Muscle of arm (tissue), 1 donor: ENCODE measurements at regions not wholly inside any gene's neighbourhood (a gene's known extent, or its start where the extent isn't known, plus 50 kb on each side); places are given as distances from the start of the nearest gene placed in this dataset.
"Not testable (repeated sequence)": the region's sequence is repeated elsewhere in the genome, so short reads cannot be mapped to it uniquely, and the experiment has no call there.

Source experiments
- DNase-seq: peaks from one replicate; pipeline ENCODE4 v3.0.0-alpha.2; 2013

DNA sequence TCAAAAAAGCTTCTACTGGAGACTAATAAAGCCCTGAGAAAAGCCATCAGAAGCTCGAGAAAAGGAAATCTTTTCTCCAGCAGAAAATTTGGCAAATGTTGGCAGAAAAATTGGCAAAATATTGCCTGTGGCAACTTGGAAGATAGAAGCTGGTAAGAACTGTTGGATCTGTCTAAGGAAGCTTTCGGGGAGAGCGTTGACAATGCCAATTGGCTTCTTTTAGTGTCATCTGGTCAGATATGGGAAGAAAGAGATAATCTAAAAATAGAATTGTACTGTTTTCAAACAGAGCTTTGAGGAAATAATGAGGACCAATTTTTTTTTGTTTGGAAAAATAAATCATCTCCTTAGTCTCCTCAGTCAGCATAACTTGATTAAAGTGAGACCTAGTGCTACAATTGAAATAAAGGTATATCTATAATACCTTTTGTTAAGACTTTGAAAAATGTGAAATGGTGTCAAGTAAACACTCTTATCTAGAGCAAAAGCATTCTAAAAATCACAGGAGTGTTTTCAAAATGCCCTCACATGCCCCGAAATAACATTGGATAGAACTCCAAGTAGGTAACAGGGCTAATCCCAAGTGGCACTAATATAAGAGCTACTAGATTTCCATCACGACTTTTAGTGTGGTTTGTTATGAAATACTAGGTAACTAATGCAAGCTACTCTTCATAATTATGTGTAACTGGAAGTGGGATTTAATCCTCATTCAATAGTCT is 882.2 kb upstream of the B3GALT2 start:
- DNase-seq, result no peak

DNA sequence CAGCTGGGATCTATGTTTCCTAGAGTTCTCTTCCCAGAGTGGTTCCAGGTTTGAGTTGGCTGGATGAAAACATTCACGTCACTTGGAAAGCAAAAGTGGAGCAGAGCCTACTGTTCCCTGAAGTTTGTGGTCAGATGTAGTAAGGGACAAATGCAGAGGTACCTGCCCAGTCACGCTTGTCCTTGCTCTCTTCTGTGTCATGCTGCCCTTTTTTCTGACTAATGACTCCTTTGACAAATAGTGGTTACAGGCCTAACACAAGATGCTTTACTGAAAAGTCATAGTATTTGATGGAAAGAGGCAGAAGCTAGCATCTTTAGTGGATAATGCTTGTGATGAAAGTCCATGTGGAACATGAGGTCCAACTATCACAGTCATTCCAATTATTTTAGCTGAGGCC is 881.4 kb upstream of the B3GALT2 start:
- DNase-seq, result no peak

DNA sequence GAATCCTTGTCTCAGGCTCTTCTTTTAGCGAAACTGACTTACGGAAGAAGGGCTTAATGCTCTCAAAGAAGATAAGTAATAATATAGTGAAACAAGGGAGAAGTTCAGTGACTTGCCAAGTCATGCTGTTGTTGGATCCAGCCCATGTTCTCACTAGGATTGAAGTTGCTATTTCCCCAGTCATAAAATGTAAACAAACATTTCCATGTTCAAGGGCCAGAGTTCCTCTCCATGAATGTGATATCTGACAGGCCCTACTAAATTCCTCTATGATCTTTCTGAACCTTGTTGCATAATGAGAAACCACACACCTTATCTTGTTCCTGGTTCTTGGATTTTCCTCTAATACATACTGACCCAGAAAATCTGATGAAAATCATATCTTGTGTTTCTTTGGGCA is 876.5 kb upstream of the B3GALT2 start:
- no peak for DNase-seq

DNA sequence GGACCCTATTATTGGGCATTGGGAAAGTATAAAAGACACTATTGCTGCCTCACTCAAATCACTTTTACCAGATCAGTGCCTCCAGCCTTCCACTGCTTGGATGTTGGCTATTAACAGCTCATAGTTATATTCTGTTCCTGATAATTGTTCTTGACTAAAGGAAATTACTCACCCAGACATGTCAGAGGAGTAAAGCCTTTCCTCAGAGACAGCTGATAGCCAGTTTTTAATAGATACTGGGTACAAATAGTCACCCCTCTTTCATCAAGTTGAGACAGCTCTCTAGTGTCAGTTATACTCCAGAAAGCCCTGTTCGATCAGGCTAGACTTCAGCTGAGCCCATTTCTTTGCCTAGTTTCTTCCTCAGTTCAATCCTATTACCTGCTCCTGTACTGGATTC is 876.1 kb upstream of the B3GALT2 start:
- DNase-seq, result no peak

DNA sequence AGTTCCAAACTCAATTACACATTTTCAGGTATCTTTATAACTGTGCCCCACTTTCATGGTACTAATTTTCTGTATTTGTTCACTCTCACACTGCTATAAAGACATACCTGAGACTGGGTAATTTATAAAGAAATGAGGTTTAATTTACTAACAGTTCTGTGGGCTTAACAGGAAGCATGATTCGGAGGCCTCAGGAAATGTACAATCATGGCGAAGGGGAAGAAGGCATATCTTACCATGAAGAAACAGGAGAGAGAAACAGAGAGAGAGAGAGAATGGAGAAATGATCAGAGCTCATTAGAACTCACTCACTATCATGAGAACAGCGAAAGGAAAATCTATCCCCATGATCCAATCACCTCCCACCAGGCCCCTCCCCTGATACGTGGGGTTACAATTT is 874.1 kb upstream of the B3GALT2 start:
- DNase-seq, result no peak

DNA sequence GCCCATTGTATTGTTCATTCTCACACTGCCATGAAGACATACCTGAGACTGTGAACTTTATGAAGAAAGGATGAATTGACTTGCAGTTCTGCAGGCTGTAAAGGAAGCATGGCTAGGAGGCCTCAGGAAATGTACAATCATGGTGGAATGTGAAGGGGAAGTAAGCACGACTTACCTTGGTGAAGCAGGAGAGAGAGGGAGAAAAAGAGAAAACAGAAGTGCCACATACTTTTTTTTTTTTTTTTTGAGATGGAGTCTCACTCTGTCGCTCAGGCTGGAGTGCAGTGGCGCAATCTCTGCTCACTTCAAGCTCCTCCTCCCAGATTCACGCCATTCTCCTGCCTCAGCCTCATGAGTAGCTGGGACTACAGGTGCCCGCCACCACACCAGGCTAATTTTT is 871.9 kb upstream of the B3GALT2 start:
- DNase-seq, result not testable (repeated sequence)

DNA sequence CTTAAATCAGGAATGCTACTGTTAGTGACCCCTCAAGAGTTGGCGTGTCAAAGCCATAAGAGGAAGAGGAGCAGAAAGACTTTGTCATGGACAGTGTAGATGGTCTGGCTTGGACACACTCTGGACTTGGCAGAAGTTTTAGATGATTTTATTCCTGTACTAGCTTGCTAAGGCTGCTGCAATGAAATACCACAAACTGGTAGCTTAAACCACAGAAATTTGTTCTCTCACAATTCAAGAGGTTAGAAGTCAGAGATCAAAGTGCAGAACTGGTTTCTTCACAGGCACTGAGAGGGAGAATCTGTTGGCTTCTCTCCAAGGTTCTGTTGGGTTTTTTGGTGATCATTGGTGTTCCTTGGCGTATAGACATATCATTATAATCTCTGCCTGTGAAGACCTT is 869.8 kb upstream of the B3GALT2 start:
- no peak for DNase-seq

DNA sequence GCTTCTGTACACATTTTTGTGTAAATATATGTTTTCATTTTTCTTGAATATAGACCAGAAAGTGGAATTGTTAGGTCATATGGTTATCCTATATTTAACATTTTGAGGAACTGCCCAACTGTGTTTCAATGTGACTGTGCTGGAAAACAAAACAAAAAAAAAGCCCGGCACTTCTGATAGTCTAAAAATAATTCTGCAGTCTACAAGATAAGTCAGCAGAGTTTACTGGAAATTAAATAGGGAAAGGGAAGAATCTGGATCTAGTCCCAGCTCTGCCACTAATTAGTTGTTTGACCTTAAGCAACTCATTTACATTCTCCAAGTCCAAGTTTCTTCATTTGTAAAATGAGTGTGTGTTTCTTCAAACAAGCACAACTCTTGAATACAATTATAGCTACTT is 869.1 kb upstream of the B3GALT2 start:
- DNase-seq, result no peak

DNA sequence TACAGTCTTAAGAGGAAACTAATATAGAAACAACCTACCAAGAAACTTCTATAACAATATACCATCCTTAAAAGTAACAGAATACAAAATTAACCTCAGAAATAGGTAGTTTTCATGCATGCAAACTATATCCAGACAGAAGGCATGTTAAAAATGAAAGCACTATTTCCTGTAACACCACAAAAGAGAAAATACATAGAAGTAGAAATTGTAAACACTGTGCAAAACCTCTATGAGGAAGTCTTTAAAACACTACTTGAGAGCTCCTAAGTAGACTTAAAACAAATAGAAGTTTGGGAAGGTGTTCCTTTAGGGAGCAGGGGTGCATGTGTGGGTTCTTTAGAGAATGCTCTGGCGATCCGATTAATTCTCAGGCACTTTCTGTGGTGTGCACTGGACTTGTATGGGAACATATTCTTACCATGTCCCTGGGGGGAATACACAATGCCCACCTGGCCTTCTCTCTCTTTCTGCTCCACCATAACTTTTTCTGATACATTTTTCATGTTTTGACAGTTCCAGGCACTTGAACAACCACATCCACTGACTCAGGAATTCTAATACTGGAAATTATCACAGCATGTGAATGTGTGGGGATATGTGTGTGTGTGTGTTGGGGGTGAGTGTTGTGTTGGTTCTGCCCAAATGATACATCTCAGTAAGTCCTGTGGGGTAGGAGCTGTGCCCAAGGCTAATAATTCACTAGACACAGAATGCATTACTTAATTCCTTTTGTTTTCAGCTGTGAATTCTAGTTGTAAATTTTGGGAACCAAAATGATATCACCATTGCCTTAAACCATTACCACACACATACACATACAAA is 866.3 kb upstream of the B3GALT2 start:
- DNase-seq, result no peak

DNA sequence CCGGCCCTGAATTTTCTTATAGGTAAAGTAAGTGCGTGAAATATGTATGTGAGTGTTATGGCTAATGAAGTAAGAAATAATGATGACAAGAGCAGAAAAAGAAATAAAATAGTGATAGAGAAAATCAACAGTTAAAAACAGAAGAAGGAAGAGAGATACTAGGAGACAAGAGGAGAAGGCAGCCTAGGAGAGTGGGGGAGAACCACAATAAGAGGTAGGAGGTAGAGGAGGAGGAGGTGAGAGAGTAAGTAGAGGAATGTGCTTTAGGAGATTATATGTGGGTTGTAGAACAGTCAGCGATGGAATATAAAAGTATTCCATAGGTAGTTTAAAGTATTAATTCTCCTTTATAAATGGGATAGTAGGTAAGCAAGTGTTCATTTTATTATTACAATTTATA is 861.5 kb upstream of the B3GALT2 start:
- no peak for DNase-seq

DNA sequence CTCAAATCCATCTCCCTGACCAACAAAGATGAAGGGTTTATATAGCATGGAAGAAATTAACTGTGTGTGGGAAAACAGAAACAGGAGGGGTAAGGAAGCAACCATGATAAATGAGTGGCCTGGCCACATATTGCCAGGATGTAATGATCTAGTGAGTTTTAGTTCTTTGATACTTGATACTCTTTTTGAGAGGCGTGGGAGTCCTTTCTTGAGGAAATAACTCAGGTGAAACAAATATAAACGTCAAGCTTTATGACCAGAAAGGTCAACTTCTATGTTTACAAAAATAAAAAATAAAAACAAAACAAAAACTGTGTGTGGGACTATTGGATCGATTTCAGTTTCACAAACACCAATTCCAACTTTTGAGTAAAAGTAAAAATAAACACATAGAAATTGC is 860.8 kb upstream of the B3GALT2 start:
- DNase-seq, result no peak

DNA sequence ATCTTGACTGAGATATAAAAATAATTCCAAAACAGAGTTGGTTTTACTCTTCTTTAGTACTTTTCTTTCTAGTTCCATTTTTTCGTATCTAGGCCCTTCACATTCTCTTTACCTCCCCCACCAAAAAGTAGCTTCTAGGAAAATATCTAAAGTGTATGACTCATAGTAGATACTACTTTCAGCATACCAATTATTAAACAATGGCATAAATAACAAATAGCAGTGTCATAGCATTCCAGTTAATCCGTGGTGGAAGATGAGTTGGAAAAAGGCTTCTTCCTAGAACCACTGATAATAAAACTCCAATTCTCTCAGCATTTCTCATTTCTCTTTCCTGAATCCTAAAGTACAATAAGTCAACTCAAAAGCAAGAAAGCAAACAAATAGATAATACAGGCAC is 859.0 kb upstream of the B3GALT2 start:
- DNase-seq, result no peak

DNA sequence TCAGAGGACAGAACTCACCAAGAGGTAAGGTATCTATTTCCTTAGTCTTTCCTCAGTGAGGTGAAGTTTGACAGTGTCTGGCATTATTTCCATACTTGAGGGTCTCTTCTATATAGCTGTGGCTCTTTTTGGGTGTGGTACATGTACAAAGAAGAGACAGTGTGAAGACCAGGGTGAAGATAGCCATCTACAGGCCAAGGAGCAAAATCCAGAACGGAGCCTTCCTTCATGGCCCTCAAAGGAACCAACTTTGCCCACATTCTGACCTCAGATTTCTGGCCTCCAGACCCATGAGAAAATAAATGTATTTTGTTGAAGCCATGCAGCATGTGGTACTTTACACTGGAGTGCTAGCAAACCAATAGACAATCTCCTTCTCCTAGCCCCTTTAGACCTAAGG is 858.5 kb upstream of the B3GALT2 start:
- DNase-seq, result no peak

DNA sequence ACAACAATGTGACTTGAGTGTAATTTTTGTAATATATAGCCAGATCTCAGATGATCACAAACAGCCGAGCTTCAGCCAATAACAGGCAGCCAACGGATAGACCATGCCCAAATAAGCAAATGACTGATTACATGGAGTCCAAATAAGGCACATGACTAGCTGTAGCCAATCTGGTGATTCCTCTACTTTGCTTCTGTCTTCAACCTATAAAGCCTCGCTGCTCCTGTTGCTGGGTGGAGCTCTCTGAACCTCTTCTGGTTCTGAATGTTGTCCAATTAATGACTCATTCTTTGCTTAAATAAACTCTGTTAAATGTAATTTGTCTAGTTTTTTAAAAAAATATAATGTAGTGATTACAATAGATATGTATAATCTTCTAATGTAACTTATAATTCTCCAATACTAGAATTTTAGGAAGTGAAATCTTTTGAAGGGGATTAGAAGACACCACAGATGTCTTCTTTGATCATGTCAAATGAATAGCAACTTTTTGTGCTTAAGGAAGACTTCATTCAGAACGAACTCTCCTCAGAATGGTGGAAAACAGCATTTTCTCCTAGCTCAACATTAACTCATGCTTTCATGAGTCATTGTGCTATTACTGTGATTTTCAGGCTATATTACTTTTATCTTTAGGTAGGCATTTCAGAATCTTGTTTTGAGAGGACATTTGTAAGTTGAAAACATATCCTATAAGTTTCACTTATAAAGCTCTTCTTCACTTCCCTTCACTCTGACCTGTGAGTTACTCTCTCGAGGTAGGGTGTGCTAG is 857.8 kb upstream of the B3GALT2 start:
- DNase-seq, result no peak

DNA sequence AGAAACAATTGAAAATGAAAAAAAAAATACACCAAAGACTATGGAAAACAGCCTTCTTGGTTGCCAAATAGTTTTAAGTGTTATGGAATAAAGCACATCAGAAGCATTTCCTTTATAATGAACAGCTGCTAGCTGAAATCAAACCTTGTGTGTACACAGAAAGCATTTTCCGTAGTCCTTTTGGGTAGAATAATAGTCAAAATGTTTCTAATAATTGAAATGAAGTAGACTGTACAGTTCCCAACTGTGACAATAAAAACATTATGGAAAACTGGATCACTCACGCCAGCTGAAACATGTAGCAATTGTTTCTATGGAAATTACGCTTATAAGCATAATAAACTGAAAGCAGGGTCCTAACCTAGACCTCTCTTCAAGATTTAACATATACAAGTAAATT is 856.3 kb upstream of the B3GALT2 start:
- DNase-seq, result peak; percentile 35

DNA sequence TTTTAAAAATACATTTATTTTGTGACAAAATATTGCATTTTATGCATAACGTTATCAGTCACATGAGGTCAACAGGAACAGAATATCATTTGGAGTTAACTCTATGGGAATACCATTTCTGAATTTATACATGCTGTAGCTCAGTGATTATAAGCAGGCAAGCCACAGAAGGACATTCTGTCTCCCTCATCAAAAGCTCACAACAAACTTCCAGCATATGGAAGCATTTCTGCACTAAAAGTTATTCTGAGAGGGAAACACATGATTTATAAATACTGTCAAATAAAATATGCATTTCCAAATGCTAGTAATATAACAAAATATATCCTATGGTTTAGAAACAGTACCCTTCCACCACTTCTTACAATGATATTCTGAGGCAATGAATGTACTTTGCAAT is 854.1 kb upstream of the B3GALT2 start:
- no peak for DNase-seq

DNA sequence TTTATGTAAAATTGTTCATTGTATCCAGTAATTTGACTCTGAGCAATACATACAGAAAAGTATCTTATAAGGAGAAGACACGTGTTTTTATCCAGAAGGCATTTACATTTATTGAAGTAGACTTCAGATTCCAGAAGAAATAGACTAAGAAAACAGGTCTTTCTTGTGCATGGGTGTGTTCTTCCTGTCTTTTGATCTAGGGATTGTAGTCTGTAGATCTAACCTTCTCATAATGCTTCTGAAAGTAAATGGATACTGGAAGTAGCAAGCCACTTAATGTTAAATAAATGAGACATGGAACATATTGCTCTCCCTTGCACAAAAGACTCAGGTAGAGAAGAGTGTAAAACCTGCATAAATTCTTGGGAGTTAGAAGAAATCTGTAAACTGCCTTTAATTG is 853.2 kb upstream of the B3GALT2 start:
- no peak for DNase-seq

DNA sequence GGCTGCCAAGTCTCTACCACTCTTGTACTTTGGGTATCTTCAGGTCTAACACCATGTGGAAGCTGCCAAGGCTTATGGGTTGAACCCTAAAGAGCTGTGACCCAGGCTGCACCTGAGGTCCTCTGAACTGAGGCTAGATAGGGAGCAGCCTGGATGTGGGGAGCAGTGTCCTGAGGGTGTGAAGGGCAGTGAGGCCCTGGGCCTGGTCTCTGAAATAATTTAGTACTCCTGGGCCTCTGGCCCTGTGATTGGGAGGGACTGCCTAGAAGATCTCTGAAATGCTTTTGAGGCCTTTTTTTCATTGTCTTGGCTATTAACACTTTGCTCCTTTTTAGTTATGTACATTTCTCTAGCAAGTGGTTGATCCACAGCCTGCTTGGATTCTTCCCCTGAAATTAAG is 847.2 kb upstream of the B3GALT2 start:
- no peak for DNase-seq

DNA sequence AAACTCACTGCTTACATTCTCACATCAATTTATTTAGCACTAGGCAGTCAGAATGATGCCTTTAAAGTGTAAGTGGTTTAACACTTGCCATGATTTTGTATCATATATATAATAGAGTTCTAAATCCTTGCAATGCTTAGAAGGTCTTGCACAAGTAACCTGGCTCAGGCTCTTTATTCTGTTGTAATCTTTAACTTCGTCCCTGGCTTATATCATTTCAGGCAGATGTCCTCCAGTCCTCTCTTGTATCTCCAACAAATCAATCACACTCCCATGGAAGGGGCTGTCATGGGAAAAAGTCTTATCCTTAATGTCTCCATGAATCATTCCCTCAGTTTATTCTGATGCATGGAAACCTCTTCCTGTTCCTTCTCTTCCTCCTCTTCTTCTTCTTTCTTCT is 841.6 kb upstream of the B3GALT2 start:
- DNase-seq, result no peak

DNA sequence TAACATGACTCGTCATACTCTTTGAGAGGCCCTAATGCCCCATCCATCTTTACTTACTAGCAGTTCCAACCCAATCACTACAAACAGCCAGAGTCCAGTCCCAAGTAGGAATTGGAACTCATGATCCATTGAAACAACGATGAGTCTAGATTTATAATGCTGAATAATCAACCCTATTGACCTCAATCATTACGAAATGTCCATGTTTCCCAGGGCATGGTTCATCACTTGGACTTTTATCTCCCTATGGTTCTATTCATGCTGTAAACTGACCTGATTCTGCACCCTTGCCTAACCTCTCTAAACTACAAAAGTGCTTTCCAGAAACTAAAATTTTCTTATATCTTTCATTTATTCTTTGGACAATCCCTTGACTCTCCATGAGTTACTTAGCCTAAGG is 840.0 kb upstream of the B3GALT2 start:
- no peak for DNase-seq

DNA sequence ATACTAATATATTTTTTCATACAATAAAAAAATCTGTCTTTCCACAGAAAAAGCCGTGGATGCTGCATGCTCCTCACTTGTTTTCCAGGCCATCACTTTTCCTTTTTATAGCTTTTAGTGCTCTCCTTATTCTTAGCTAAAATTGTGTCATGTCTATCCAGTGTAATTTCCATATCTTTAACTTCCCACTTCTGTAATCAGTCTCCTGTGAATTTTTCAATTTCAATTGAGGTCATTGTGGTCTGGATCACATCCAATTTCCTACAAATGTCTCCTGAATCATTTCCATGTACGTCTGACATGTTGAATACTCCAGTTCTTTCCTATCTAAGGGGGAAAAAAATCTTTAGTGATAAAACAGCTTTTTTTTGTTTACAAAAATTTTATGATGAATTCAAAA is 838.2 kb upstream of the B3GALT2 start:
- no peak for DNase-seq

DNA sequence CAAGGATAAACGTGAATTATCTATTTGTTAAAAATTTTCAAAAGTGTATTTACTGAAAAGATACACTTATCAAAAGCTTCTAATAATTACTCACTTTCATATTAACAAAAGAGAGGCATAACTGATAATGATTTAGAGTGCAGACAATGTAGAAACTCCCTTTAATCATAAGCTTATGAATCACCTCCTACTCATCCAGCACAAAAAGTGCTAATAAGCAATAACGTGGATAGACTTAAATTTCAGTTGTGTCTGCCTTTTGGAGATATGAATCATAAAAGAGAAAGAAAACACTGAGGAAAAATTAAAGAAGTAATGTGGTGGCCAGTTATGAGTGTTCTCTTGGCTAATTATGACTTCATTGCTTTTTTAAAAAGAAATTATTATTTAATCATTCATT is 827.6 kb upstream of the B3GALT2 start:
- DNase-seq, result no peak

DNA sequence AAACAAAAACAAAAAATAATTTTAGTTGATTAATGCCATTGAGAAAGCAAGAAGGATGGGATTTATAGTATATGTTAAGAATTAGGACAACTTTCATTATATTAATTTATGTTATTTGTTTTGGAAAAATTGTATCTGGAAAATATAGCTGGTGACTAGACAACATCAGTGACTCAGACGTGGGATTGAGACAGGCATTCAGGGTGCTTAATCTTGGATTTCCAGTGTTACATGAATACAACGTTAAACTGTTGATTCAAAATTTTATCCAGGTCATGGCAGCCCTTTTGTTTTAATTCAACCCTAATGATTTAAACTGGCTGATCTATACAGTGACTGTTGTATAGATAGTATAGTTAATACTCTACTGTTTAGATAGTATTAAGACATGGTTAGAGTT is 827.1 kb upstream of the B3GALT2 start:
- no peak for DNase-seq
